Neutrophil (primary cell): ENCODE measurements at regions not wholly inside any gene's neighbourhood (a gene's known extent, or its start where the extent isn't known, plus 50 kb on each side); places are given as distances from the start of the nearest gene placed in this dataset.

Experiments used
- H3K27ac ChIP-seq: fragments of 200-600 bp; sonication (generic); 2 replicates; pipeline ENCODE4 v1.5.1; 2016; ENCODE audit warnings: mild to moderate bottlenecking, moderate library complexity
- H3K27me3 ChIP-seq: fragments of 200-600 bp; sonication (generic); 2 replicates; pipeline ENCODE4 v1.6.0; 2016; ENCODE audit warnings: mild to moderate bottlenecking
- H3K36me3 ChIP-seq: fragments of 200-600 bp; sonication (generic); 2 replicates; pipeline ENCODE4 v1.5.1; 2017
- H3K4me1 ChIP-seq, 2 experiments: fragments of 200-600 bp in 1 of 2; sonication (generic) in 1 of 2; 1 replicate in 1 of 2; 2 replicates in 1 of 2; pipeline versions ENCODE4 v1.5.1 to v1.6.1; 2013 to 2016; ENCODE audit warnings: low read depth in 1 of 2, low read length in 1 of 2, mild to moderate bottlenecking in 1 of 2, moderate library complexity in 1 of 2; ENCODE audit not compliant: control insufficient read depth in 1 of 2, insufficient read depth in 1 of 2
- H3K4me3 ChIP-seq, 2 experiments: fragments of 200-600 bp in 1 of 2; sonication (generic) in 1 of 2; 1 replicate in 1 of 2; 2 replicates in 1 of 2; pipeline ENCODE4 v1.5.1; 2013 to 2016; ENCODE audit warnings: low read depth in 1 of 2, low read length in 1 of 2, mild to moderate bottlenecking in 1 of 2, moderate library complexity in 1 of 2
- H3K9me3 ChIP-seq: fragments of 200-600 bp; sonication (generic); 2 replicates; pipeline ENCODE4 v1.5.1; 2016
- TF ChIP-seq, protein P1 (sequence below): fragments of 200-600 bp; sonication (generic); IDR thresholded peaks from 2 replicates; pipeline ENCODE4 v1.5.1; 2016; ENCODE audit warnings: antibody characterized with exemption

DNA sequence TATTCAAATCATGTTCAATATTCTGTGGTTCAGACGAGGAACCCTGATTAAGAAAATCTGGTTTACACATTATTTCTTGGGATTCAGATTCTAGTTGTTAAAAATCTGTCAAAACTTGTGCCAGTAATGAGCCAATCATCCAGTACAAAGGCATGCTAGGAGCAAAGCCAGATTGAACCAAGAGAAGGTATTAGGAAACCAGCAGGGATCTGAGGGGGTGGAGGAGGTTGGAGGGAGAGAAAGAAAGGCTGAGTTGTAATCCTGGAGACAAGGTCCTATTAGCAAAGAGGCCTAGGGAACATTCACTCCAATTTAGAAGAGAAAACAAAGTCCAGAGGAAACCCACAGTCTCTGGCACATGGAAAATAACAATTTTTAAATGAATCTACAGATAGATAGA is 352.9 kb downstream of the LTN1 start:
- no peak overlapping the region for H3K4me3 ChIP-seq
- no peaks in the 10 kb centered on the region for H3K36me3 ChIP-seq
- no peaks in the 10 kb centered on the region for H3K9me3 ChIP-seq
- no peaks in the 10 kb centered on the region for H3K4me1 ChIP-seq
- TF ChIP-seq, protein P1, sequence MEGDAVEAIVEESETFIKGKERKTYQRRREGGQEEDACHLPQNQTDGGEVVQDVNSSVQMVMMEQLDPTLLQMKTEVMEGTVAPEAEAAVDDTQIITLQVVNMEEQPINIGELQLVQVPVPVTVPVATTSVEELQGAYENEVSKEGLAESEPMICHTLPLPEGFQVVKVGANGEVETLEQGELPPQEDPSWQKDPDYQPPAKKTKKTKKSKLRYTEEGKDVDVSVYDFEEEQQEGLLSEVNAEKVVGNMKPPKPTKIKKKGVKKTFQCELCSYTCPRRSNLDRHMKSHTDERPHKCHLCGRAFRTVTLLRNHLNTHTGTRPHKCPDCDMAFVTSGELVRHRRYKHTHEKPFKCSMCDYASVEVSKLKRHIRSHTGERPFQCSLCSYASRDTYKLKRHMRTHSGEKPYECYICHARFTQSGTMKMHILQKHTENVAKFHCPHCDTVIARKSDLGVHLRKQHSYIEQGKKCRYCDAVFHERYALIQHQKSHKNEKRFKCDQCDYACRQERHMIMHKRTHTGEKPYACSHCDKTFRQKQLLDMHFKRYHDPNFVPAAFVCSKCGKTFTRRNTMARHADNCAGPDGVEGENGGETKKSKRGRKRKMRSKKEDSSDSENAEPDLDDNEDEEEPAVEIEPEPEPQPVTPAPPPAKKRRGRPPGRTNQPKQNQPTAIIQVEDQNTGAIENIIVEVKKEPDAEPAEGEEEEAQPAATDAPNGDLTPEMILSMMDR, result no peak
- H3K27ac ChIP-seq, result no peak overlapping the region
- H3K27me3 ChIP-seq, result no peaks in the 10 kb centered on the region

DNA sequence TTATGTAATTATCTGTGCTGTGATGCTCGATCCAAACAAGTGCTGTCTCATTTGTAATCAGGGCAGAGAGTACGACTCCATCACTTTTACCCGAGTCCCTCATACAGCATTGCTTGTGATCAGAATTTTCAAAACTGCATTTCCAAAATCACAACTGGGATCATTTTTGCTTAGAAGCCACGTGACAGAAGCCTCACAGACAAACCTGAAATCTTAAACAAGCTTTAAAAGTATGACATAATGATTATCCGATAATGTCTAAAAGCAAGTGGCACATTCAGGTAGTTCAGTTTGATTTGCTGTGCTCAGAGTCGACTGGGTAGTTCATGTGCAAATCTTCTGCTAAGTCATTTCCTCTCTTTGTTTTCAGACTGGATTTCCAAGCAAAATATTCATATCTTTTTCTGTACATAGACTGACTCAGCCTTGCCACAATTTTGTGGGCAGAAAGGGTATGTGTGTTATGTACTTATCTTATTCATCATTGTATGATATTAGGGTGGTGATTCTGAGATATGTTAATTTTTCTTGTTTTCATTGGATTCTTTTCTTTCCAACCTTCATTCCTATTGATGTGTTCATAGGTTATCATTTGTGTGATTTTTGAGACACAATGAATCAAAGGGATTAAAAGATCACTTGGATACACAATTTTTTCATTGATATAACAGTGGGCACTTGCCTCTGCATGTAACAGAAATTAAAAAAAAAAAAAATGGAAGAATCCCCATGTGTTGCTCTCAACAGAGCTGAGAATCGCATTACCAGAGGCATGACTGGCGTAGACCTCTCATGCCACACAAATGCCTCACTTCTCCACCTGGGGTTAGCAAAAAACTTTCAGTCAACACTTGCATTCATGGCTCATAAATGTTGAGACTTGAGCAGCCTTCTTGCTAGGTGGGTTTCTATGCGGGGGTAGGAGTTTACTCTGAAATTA is 355.7 kb downstream of the LTN1 start:
- no peak overlapping the region for H3K4me3 ChIP-seq
- peaks cover 6% of the 10 kb centered on the region for H3K27me3 ChIP-seq
- no peak overlapping the region for H3K27ac ChIP-seq
- no peaks in the 10 kb centered on the region for H3K36me3 ChIP-seq
- H3K9me3 ChIP-seq, result no peaks in the 10 kb centered on the region
- TF ChIP-seq, protein P1, result no peak
- H3K4me1 ChIP-seq, result no peaks in the 10 kb centered on the region

DNA sequence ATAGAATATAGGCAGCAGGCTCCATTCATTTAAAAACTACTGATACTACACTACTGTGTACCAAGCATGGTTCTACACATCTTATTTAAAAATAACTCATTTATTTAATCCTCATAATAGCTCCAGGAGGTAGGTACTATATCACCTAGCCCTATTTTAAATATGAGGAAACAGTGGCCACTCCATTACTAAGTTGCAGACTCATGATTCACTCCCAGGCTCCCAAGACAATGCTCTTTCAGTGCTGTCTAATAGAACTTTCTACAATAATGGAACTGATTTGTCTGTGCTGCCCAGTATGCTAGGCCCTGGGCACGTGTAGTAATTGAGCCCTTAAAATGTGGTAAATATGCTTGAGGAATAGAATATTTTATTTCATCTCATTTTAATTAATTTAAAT is 357.1 kb downstream of the LTN1 start:
- Histone ChIP-seq H3K4me3 (no peak overlapping the region), H3K9me3 (no peaks in the 10 kb centered on the region), H3K27ac (no peak overlapping the region), H3K27me3 (peaks cover 6% of the 10 kb centered on the region), H3K36me3 (no peaks in the 10 kb centered on the region), H3K4me1 (no peaks in the 10 kb centered on the region)
- TF ChIP-seq, protein P1, result no peak

DNA sequence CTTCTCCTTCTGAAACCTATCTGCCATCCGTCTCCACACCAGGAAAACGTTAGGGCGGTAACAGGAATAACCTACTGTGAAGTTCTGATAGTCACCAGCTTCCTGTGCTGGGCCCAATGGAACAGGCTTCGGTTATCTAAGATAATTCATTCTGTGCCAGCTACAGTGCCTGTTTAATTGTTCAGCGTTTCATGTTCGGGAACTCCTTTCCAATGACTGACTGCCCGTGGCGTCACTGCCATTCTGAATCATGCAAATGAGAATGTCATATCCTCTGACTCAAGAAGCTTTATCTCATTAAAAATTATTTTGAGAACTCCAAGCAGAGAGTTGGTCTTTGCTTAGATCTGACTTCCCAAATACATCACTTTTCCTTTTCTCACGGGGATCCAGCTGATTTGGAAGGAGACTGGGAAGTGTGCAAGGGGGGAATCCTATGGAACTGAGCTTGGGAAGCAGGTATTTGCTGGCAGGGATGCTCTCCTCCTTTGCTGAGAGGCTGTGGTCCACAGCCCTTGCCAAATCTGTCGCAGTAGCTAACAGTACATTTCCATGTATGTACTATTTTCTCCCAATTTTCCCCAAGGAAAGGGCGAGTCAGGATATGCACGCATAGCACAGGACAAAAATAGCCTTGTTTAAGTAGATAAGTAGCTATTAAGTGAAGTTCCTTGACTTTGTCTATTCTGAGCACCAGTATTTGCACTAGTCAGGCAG is 358.7 kb downstream of the LTN1 start:
- no peaks in the 10 kb centered on the region for H3K9me3 ChIP-seq
- no peak overlapping the region for H3K27ac ChIP-seq
- H3K36me3 ChIP-seq, result no peaks in the 10 kb centered on the region
- H3K4me1 ChIP-seq, result no peaks in the 10 kb centered on the region
- H3K27me3 ChIP-seq, result peaks cover 6% of the 10 kb centered on the region
- TF ChIP-seq, protein P1, result no peak
- no peak overlapping the region for H3K4me3 ChIP-seq

DNA sequence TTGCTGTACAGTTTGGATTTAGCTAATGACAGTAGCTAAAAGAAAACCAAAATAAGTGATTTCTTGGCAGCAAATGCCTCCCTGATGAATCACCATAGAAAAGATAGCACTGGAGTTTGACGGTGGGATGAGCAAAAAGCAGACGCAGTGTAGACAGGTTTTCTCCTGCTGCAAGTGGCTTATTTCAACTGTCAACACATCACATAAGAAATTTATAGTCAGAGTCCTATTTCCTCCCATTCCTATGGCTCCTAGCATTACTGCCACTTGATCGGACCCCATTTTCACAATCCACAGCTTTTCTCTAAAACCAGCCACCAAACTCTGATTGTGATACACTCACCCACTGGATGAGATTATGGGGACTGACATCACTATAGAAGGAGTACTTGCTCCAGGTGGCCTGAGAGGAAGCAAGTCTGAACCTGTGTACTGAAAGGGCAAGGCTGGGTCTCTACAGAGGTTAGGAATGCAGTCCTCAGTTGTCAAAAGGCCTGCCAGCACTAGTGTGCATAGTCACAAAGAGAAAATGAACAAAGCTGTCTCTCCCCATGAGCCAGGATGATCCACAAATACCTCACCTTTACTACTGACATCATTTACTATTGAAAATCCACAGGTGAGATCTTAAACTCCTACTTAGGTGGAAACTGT is 359.8 kb downstream of the LTN1 start:
- Histone ChIP-seq H3K27me3 (peaks cover 6% of the 10 kb centered on the region), H3K4me3 (no peak overlapping the region), H3K4me1 (no peaks in the 10 kb centered on the region), H3K27ac (no peak overlapping the region), H3K36me3 (no peaks in the 10 kb centered on the region), H3K9me3 (no peaks in the 10 kb centered on the region)
- TF ChIP-seq, protein P1, result no peak
